ENCODE measurements at regions not wholly inside any gene's neighbourhood (a gene's known extent, or its start where the extent isn't known, plus 50 kb on each side); places are given as distances from the start of the nearest gene placed in this dataset.
A peak's percentile ranks its signal among the peaks of the same experiment; 100 is the strongest.

- H3K4me3 ChIP-seq (ENCODE audit: low read length), result no peak overlapping the region
- H3K4me1 ChIP-seq (ENCODE audit: control insufficient read depth, low read depth, low read length), result no peaks in the 10 kb centered on the region
- H4K5ac ChIP-seq (ENCODE audit: low read length), result no peak overlapping the region
- no peak overlapping the region for H3K18ac ChIP-seq (ENCODE audit: low read length)
- H3K23ac ChIP-seq (ENCODE audit: low read length), result no peak overlapping the region
- no peak overlapping the region for H3K9ac ChIP-seq (ENCODE audit: low read length)
- no peak overlapping the region for H3K56ac ChIP-seq (ENCODE audit: low read length)
- no peaks in the 10 kb centered on the region for H3K79me2 ChIP-seq (ENCODE audit: control insufficient read depth, insufficient read depth, low read length)
- WGBS (ENCODE audit: extremely low coverage, insufficient coverage, low lambda C conversion rate), result no CpG with 5 or more reads among the region's 3 CpGs
- H2BK15ac ChIP-seq (replicated peaks; ENCODE audit: low read depth), result no peak overlapping the region
- no peak overlapping the region for H4K8ac ChIP-seq (ENCODE audit: low read depth, low read length)
- no peak overlapping the region for H2AK5ac ChIP-seq (ENCODE audit: low read length)
- no peaks in the 10 kb centered on the region for H3K36me3 ChIP-seq (ENCODE audit: control insufficient read depth, insufficient read depth, low read length)
- no peak overlapping the region for H3K4me2 ChIP-seq (ENCODE audit: low read length)
- no peak for DNase-seq
- H3K79me1 ChIP-seq (ENCODE audit: low read length), result no peaks in the 10 kb centered on the region
- H3K27me3 ChIP-seq (ENCODE audit: insufficient read depth, low read length, poor library complexity), result no peaks in the 10 kb centered on the region
- H3K27ac ChIP-seq (ENCODE audit: low read depth, low read length), result no peak overlapping the region
- H3K4ac ChIP-seq (ENCODE audit: low read depth, low read length), result no peak overlapping the region
- H2BK5ac ChIP-seq (ENCODE audit: low read length), result no peak overlapping the region
- no peak overlapping the region for H2BK120ac ChIP-seq (ENCODE audit: low read depth, low read length)
Observed at GRCh38 chr5:39720136-39720535, 295.4 kb upstream of the DAB2 start.

GRCh38 chr5:39717176-39717897 lies 292.6 kb upstream of the DAB2 start:
- Histone ChIP-seq H3K56ac (ENCODE audit: low read length) (no peak overlapping the region), H3K79me1 (ENCODE audit: low read length) (no peaks in the 10 kb centered on the region), H2BK15ac (replicated peaks; ENCODE audit: low read depth) (no peak overlapping the region), H2BK120ac (ENCODE audit: low read depth, low read length) (no peak overlapping the region), H4K8ac (ENCODE audit: low read depth, low read length) (no peak overlapping the region), H2BK5ac (ENCODE audit: low read length) (no peak overlapping the region), H3K36me3 (ENCODE audit: control insufficient read depth, insufficient read depth, low read length) (no peaks in the 10 kb centered on the region), H3K4ac (ENCODE audit: low read depth, low read length) (no peak overlapping the region), H3K4me2 (ENCODE audit: low read length) (no peak overlapping the region), H3K79me2 (ENCODE audit: control insufficient read depth, insufficient read depth, low read length) (no peaks in the 10 kb centered on the region), H3K4me3 (ENCODE audit: low read length) (no peak overlapping the region), H3K27ac (ENCODE audit: low read depth, low read length) (no peak overlapping the region), H3K9ac (ENCODE audit: low read length) (no peak overlapping the region), H3K4me1 (ENCODE audit: control insufficient read depth, low read depth, low read length) (no peaks in the 10 kb centered on the region), H4K5ac (ENCODE audit: low read length) (no peak overlapping the region), H2AK5ac (ENCODE audit: low read length) (no peak overlapping the region), H3K23ac (ENCODE audit: low read length) (no peak overlapping the region), H3K18ac (ENCODE audit: low read length) (no peak overlapping the region), H3K27me3 (ENCODE audit: insufficient read depth, low read length, poor library complexity) (no peaks in the 10 kb centered on the region)
- DNase-seq, result no peak
- no CpG with 5 or more reads among the region's 2 CpGs for WGBS (ENCODE audit: extremely low coverage, insufficient coverage, low lambda C conversion rate)

- no CpG with 5 or more reads among the region's 2 CpGs for WGBS (ENCODE audit: extremely low coverage, insufficient coverage, low lambda C conversion rate)
- no peaks in the 10 kb centered on the region for H3K36me3 ChIP-seq (ENCODE audit: control insufficient read depth, insufficient read depth, low read length)
- no peak overlapping the region for H3K27ac ChIP-seq (ENCODE audit: low read depth, low read length)
- no peaks in the 10 kb centered on the region for H3K4me1 ChIP-seq (ENCODE audit: control insufficient read depth, low read depth, low read length)
- H2AK5ac ChIP-seq (ENCODE audit: low read length), result no peak overlapping the region
- no peak overlapping the region for H3K9ac ChIP-seq (ENCODE audit: low read length)
- no peak overlapping the region for H2BK120ac ChIP-seq (ENCODE audit: low read depth, low read length)
- no peak overlapping the region for H2BK15ac ChIP-seq (replicated peaks; ENCODE audit: low read depth)
- no peaks in the 10 kb centered on the region for H3K79me2 ChIP-seq (ENCODE audit: control insufficient read depth, insufficient read depth, low read length)
- H2BK5ac ChIP-seq (ENCODE audit: low read length), result no peak overlapping the region
- no peaks in the 10 kb centered on the region for H3K27me3 ChIP-seq (ENCODE audit: insufficient read depth, low read length, poor library complexity)
- no peak overlapping the region for H4K8ac ChIP-seq (ENCODE audit: low read depth, low read length)
- DNase-seq, result peak; percentile 89
- H3K79me1 ChIP-seq (ENCODE audit: low read length), result no peaks in the 10 kb centered on the region
- H3K23ac ChIP-seq (ENCODE audit: low read length), result no peak overlapping the region
- peak overlapping the region; percentile 44 for H3K56ac ChIP-seq (ENCODE audit: low read length)
- H3K4ac ChIP-seq (ENCODE audit: low read depth, low read length), result no peak overlapping the region
- no peak overlapping the region for H3K4me3 ChIP-seq (ENCODE audit: low read length)
- no peak overlapping the region for H3K4me2 ChIP-seq (ENCODE audit: low read length)
- no peak overlapping the region for H3K18ac ChIP-seq (ENCODE audit: low read length)
- no peak overlapping the region for H4K5ac ChIP-seq (ENCODE audit: low read length)
Observed at GRCh38 chr5:39716532-39717028, 291.8 kb upstream of the DAB2 start.

GRCh38 chr5:39714036-39714698 lies 289.4 kb upstream of the DAB2 start:
- H3K27me3 ChIP-seq (ENCODE audit: insufficient read depth, low read length, poor library complexity), result no peaks in the 10 kb centered on the region
- no peaks in the 10 kb centered on the region for H3K79me2 ChIP-seq (ENCODE audit: control insufficient read depth, insufficient read depth, low read length)
- no peak overlapping the region for H3K18ac ChIP-seq (ENCODE audit: low read length)
- H3K27ac ChIP-seq (ENCODE audit: low read depth, low read length), result no peak overlapping the region
- no peak overlapping the region for H3K4me3 ChIP-seq (ENCODE audit: low read length)
- no peaks in the 10 kb centered on the region for H3K4me1 ChIP-seq (ENCODE audit: control insufficient read depth, low read depth, low read length)
- no peak overlapping the region for H4K5ac ChIP-seq (ENCODE audit: low read length)
- no peak overlapping the region for H3K4ac ChIP-seq (ENCODE audit: low read depth, low read length)
- H3K79me1 ChIP-seq (ENCODE audit: low read length), result no peaks in the 10 kb centered on the region
- H2BK15ac ChIP-seq (replicated peaks; ENCODE audit: low read depth), result no peak overlapping the region
- no peak overlapping the region for H3K4me2 ChIP-seq (ENCODE audit: low read length)
- H3K23ac ChIP-seq (ENCODE audit: low read length), result no peak overlapping the region
- peak; percentile 77 for DNase-seq
- no peak overlapping the region for H2BK120ac ChIP-seq (ENCODE audit: low read depth, low read length)
- H3K9ac ChIP-seq (ENCODE audit: low read length), result no peak overlapping the region
- no peaks in the 10 kb centered on the region for H3K36me3 ChIP-seq (ENCODE audit: control insufficient read depth, insufficient read depth, low read length)
- H3K56ac ChIP-seq (ENCODE audit: low read length), result no peak overlapping the region
- no peak overlapping the region for H2AK5ac ChIP-seq (ENCODE audit: low read length)
- no peak overlapping the region for H2BK5ac ChIP-seq (ENCODE audit: low read length)
- H4K8ac ChIP-seq (ENCODE audit: low read depth, low read length), result no peak overlapping the region
- WGBS (ENCODE audit: extremely low coverage, insufficient coverage, low lambda C conversion rate), result no CpG with 5 or more reads among the region's 2 CpGs

- Histone ChIP-seq H3K9ac (ENCODE audit: low read length) (no peak overlapping the region), H3K79me2 (ENCODE audit: control insufficient read depth, insufficient read depth, low read length) (no peaks in the 10 kb centered on the region), H2AK5ac (ENCODE audit: low read length) (no peak overlapping the region), H3K79me1 (ENCODE audit: low read length) (no peaks in the 10 kb centered on the region), H2BK120ac (ENCODE audit: low read depth, low read length) (no peak overlapping the region), H3K27ac (ENCODE audit: low read depth, low read length) (no peak overlapping the region), H3K4me1 (ENCODE audit: control insufficient read depth, low read depth, low read length) (no peaks in the 10 kb centered on the region), H3K4me2 (ENCODE audit: low read length) (no peak overlapping the region), H3K27me3 (ENCODE audit: insufficient read depth, low read length, poor library complexity) (no peaks in the 10 kb centered on the region), H3K36me3 (ENCODE audit: control insufficient read depth, insufficient read depth, low read length) (no peaks in the 10 kb centered on the region), H3K56ac (ENCODE audit: low read length) (no peak overlapping the region), H4K5ac (ENCODE audit: low read length) (no peak overlapping the region), H3K4ac (ENCODE audit: low read depth, low read length) (no peak overlapping the region), H2BK5ac (ENCODE audit: low read length) (no peak overlapping the region), H4K8ac (ENCODE audit: low read depth, low read length) (no peak overlapping the region), H3K23ac (ENCODE audit: low read length) (no peak overlapping the region), H3K18ac (ENCODE audit: low read length) (no peak overlapping the region), H3K4me3 (ENCODE audit: low read length) (no peak overlapping the region), H2BK15ac (replicated peaks; ENCODE audit: low read depth) (no peak overlapping the region)
- peak; percentile 27 for DNase-seq
- no CpG with 5 or more reads among the region's 2 CpGs for WGBS (ENCODE audit: extremely low coverage, insufficient coverage, low lambda C conversion rate)
Observed at GRCh38 chr5:39713250-39713916, 288.6 kb upstream of the DAB2 start.
